ENCODE measurements at regions not wholly inside any gene's neighbourhood (a gene's known extent, or its start where the extent isn't known, plus 50 kb on each side); places are given as distances from the start of the nearest gene placed in this dataset.

DNA sequence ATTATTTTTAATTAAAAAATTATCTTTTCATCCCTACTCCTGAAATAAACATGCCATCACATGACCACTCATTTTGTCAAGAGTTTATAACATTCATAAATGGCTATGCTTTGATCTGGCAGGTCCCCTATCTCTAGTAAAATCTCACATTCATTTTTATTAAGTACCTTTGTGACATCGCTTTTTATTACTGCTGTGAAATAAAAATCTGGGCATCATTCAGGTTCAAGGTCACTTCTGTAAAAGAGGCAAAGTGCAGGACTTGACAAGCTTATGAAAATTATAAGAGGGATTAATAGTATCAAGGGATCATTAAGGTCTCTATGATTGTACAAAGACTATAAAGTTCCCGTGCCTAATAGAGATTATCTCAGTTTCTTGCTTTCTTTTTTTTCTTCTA, 416.8 kb upstream of the SEMA3A start:
- ATAC-seq (ENCODE audit: poor library complexity): no peak
- intact Hi-C loops (cut with DNase I): no loop called here
- DNase-seq: no peak

DNA sequence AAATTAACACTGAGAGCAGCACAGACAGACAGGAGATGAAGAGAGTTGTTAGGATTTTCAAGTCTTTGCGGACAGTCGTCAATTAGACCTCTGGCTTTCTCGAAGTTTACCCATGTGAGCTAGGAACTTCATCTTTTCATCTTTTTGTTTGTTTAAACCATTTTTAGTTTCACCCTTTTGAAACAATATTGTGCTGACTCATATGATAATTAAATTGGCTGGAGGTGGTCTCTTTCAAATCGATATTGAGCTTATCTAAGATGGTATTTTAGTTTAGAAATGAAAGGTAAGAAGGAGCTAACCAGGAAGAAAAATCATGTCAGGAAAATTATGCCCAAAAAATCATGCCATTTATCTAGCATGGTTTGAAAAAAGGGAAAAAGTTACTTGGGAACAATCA, 415.8 kb upstream of the SEMA3A start:
- intact Hi-C loops (cut with DNase I): no loop called here
- ATAC-seq (ENCODE audit: poor library complexity): no peak
- DNase-seq: no peak

- ATAC-seq (ENCODE audit: poor library complexity) (no peak), DNase-seq (no peak)
- intact Hi-C loops (cut with DNase I): no loop called here
These were observed 410.7 kb upstream of the SEMA3A start for GRCh38 chr7:84605301-84605700.

DNA sequence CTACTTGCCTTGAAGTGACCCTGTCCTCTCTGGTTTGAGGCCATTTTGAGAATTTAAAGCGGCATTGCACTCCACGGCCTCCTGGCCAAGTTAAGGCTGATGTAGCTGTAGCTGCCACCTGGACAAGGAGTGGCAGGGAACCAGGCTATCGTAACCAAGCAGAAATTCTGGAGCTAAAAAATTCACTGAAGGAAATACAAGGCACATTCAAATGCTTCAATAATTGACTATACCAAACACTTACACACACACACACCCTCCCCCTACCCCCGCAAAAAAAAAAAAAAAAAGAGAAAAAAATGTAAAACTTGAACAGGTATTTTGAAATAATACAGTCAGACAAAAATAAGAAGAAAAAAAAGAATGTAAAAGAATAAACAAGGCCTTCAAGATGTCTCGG, 409.0 kb upstream of the SEMA3A start:
- DNase-seq (no peak), ATAC-seq (ENCODE audit: poor library complexity) (no peak)
- intact Hi-C loops (cut with DNase I): no loop called here

DNA sequence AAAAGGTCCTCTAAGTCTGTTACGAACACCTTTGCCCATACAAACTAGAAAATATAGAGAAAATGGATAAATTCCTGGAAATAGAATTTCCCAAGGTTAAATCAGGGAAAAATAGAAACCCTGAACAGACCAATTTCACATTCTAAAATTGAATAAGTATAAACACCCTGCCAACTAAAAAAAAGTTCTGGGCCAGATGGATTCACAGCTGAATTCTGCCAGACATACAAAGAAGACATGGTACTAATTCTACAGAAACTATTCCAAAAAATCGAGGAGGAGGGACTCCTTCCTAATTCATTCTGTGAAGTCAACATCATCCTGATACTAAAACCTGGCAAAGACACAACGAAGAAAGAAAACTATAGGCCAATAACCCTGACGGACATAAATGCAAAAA, 400.4 kb upstream of the SEMA3A start:
- ATAC-seq (ENCODE audit: poor library complexity) (no peak), DNase-seq (no peak)
- intact Hi-C loops (cut with DNase I): no loop called here

DNA sequence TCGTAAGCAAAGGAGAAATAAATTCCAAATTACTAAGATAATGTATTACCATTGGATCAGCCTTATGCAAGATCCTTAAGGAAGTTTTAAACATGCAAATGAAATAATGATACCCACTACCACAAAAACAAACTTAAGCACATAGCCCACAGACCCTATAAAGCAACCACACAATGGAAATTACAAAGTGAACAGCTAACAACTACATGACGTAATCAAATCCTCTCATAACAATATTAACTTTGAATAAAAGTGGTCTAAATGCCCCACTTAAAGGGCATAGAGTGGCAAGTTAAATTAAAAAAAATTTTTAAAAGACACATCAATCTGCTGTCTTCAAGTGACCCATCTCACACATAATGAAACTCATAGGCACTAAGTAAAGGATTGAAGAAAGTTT, 397.3 kb upstream of the SEMA3A start:
- no peak for ATAC-seq (ENCODE audit: poor library complexity)

DNA sequence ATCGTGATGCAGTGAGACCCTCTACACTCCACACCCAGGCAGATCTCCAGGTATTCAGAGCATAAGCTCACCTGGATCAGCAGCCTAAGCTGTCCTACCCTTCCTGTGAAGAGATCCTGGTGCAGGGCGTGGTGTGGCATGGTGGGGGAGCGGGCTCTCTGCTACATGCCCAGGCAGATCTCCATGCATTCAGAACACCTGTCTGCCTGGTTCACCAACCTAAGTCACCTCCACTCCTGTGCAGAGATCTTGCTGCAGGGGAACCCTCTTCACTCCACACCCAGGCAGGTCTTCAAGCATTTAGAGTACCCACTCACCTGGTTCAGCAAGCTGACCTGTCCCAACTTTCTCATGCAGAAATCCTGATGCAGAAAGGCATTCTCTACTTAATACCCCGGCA, 394.4 kb upstream of the SEMA3A start:
- intact Hi-C loops (cut with DNase I): no loop called here
- ATAC-seq (ENCODE audit: poor library complexity) (no peak), DNase-seq (no peak)

More for the DNA sequence above, 397.3 kb upstream of the SEMA3A start:
- DNase-seq: no peak
- intact Hi-C loops (cut with DNase I): no loop called here

DNA sequence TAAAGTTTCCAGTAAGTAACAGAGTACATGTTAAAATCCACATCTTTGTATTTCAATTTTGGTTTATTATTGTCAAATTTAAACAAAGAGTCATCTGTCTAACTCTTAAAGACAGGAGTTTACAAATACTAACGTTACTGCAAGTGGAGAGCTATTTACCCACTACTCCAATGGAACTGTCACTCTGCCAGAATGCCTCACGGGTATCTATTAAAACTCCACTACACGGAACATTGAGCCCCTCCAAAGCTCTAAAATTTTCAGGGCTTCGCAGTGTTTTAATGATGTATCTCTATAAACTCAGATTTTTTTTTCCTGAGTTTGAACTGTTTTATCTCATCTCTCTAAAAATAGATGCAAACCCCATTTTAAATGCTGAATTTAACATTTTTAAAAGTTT, 388.7 kb upstream of the SEMA3A start:
- intact Hi-C loops (cut with DNase I): no loop called here
- ATAC-seq (ENCODE audit: poor library complexity): no peak

DNA sequence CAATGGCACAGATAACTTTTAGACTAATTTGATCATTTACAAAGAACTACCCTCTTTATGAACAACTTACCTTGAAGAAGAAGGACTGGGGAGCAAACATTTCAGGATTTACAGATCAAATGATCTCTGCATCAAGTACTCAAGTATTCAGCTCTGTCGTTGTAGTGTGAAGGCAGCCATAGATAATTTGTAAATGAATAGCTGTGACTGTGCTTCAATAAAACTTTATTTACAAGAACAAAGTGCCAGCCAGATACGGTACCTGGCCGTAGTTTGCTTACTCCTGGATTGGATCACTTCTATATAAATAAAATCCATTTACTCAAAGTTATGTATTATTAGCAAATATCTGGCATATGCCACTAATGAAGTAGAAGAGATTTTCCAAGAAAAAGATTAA, 388.2 kb upstream of the SEMA3A start:
- DNase-seq: no peak
- intact Hi-C loops (cut with DNase I): no loop called here
- no peak for ATAC-seq (ENCODE audit: poor library complexity)

More for the DNA sequence above, 388.7 kb upstream of the SEMA3A start:
- DNase-seq: no peak

- intact Hi-C loops (cut with DNase I): no loop called here
- DNase-seq (no peak), ATAC-seq (ENCODE audit: poor library complexity) (no peak)
These were observed 384.2 kb upstream of the SEMA3A start for GRCh38 chr7:84578825-84579224.

GRCh38 chr7:84568781-84569180, 374.2 kb upstream of the SEMA3A start:
- DNase-seq (no peak), ATAC-seq (ENCODE audit: poor library complexity) (no peak)
- intact Hi-C loops (cut with DNase I): no loop called here

- intact Hi-C loops (cut with DNase I): no loop called here
- ATAC-seq (ENCODE audit: poor library complexity) (no peak), DNase-seq (no peak)
These were observed 370.9 kb upstream of the SEMA3A start for GRCh38 chr7:84565345-84566074.

DNA sequence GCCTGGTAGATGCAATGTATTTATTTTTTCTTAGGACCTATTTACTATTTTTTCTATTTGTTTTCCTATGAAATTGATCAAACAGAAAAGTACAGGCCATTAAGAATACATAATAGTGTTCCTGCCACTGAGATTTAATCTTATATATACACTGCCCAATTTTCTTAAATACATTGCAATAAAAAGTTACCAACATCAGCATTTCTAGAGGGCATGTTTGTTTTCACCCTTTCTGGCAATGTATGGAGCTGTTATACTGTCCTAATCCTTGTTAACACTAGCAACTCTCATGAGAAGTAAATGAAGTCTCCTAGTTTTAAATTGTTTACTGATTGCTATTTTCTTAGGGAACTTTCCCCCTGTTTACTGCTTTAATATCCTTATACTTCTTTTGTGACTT, 359.1 kb upstream of the SEMA3A start:
- intact Hi-C loops (cut with DNase I): no loop called here
- ATAC-seq (ENCODE audit: poor library complexity) (no peak), DNase-seq (no peak)

DNA sequence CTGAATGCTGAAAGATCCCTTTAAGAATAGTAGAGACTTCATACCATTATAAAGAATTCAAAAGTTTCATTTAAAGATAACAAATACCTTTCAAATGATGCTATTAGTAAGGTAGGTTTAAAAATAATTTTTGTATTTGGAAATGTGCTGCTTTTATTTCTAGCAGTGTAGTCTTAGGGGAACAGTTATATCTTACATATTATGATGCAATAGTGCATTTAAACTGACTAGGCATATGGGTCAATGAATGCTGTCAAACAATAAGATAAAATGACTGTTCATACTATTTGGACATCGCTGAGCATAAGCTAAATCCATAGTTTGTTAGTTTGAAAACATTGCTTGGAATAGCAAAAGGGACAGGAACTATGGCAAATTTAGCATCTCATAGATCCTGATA, 354.8 kb upstream of the SEMA3A start:
- intact Hi-C loops (cut with DNase I): no loop called here
- DNase-seq: no peak
- no peak for ATAC-seq (ENCODE audit: poor library complexity)

DNA sequence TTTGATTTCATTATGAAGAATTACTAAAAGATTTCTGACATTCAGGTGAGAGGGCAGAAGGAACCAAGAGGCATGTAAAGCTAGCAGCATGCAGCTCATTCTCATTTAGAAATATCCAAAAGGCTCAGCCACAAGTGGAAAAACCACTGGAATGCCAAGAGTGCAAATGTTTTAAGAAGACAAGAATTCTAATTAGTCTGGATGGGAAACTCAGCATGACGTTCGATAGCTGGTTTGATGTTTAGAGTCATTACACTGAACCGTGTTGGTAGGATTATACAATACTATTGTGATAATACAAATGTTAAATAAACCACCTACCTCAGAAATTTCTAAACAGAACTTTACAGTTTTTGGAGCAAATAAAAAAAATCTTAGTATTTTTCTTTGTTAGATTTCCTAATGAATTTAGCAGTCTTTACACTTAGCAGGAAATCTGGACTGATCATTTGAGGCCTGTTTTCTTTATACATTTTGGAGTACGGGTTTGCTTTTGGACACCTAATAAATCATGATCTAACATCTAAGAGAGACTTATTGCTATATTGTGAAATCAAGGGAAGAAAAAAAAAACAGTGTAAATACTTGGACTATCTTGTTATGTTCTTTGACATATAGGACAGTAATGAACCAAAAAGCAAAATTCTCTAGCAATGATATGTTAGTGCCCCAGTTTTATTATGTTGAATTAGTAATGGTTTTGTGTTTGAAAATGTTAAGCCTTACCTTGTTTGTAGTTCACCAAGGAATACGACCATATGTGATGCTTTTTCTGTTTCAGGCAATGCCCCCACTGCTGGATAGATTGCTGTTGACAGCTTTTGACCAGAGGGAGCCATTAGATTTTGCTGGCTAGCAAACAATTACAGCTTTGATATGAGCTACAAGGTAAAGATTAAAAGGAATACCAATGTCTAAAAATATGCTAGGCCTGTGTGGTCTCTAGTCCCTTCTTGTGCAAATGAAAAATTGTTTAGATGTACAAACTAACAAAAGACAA, 354.1 kb upstream of the SEMA3A start:
- intact Hi-C loops (cut with DNase I): no loop called here
- ATAC-seq (ENCODE audit: poor library complexity) (no peak), DNase-seq (no peak)

DNA sequence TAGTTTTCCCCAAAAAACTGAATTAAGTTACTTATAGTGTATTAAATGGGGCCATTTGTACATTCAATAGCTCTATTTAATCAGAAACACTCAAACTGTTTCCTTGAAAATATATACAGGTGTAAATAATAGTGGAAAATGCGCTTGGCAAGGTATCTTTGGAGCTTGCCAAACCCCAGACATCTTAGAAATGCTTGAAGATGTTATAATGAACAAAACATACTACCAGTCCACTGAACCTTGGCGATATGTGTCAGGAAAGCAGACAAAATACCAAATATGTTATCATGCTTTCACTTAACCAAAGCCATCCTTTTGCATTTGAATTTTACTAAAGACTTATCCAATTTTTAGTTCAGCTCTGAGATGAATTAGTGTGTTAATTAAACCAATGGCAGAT, 352.7 kb upstream of the SEMA3A start:
- ATAC-seq (ENCODE audit: poor library complexity) (no peak), DNase-seq (no peak)
- intact Hi-C loops (cut with DNase I): no loop called here

DNA sequence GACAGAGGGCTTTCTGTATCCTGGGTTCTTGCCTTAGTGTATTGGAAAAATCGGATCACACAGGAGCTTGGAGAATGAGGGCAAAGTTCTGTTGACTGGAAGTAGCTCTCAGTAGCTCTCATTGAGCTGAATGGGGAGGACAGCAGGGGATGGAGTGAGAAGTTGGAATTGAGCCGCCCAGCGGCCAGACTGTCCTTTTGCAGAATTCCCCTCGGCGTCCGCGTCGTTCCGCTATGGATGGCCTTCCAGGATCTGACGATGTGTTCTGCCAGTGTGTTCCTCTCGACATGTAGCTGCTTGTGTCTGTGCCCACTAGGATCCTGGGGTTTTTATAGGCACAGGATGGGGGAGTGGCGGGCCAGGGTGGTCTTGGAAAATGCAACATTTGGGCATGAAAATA, 351.8 kb upstream of the SEMA3A start:
- intact Hi-C loops (cut with DNase I): no loop called here
- DNase-seq (no peak), ATAC-seq (ENCODE audit: poor library complexity) (no peak)

DNA sequence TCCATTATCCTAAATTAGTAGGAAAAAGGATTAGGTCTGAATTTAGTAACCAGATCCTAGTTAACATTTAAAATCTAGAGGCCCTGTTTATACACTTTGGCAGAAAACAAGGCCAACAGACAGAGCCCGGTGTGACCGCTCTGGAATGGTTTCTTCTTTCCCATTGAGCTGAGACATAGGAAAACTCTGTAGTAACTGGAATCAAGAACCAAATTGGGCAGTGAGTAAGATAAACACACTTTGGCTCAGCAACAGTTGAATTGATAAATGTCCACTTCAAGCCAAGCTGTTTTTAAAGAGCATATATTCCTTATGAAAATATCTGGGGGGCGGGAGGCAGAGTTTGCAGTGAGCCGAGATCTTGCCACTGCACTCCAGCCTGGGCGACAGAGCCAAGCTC, 343.7 kb upstream of the SEMA3A start:
- intact Hi-C loops (cut with DNase I): no loop called here
- ATAC-seq (ENCODE audit: poor library complexity): no peak
- DNase-seq: no peak

DNA sequence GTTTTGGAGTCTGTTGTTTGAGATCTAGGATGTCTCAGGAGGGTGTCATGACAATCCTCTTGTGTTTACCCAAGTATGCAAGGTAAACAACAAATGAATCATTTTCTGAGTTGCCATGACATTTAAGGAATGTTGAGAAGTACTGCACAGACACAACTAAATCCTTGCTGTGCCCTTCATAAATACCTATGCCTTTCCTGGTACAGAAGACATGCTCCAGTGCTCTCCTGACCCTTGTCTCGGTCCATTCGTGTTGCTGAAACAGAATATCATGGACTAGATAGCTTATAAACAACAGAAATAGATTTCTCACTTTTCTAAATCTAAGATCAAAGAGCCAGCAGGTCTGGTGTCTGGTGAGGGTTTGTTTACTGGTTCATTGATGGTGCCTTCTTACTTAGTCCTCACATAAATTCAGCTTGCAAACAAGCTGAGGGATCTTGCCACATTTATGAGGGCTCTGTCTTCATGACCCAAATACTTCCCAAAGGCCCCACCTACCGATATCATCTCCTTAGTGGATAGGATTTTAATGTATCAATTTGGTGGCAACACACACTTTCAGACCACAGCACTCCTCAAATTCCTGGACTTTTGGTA, 341.8 kb upstream of the SEMA3A start:
- no peak for DNase-seq
- ATAC-seq (ENCODE audit: poor library complexity): no peak
- intact Hi-C loops (cut with DNase I): no loop called here
